D721Med (cell line): ENCODE measurements at regions not wholly inside any gene's neighbourhood (a gene's known extent, or its start where the extent isn't known, plus 50 kb on each side); places are given as distances from the start of the nearest gene placed in this dataset.

Experiments
- DNase-seq: peaks from one replicate; pipeline ENCODE4 v3.0.0; 2011; ENCODE audit warnings: low spot score; ENCODE audit not compliant: insufficient read length
- FAIRE-seq: peaks from 2 replicates; lab custom pipeline; 2011; peaks lifted over from hg19 to GRCh38; lab: Jason Lieb, UNC
- TF ChIP-seq, protein P1 (sequence below): IDR thresholded peaks from 2 replicates; pipeline ENCODE4 v1.5.1; 2012; ENCODE audit warnings: mild to moderate bottlenecking, control low read depth; ENCODE audit not compliant: insufficient read depth; ENCODE audit errors: missing control alignments

DNA sequence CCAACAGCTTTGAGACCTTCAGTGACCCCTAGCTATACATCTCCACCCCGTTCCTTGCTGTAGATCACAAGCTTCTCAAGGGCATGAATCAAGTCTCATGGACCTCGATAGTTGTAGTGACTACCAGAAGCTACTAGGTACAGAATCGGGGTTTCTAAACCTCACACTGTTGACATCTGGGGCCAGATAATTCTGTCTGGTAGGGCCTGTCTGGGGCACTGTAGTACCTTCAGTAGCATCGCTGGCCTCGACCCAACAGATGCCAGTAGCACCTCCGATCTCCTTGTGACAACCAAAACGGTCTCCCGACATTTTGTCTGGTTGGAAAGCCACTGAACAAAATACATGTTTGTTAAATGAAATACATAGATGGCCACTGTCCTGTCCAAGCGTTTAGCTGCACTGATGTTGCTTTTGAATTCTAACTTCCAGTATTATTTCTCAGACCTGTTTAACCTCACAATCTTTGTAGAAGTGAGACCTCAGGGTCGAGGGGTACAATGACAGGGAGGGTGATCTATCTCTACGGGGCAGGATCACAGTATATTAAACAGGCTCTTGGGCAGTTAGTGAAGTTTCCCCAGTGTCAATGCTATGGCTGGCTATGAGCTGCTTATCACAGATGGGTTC, 262.5 kb upstream of the IGF1R start:
- FAIRE-seq, result no peak
- TF ChIP-seq, protein P1, sequence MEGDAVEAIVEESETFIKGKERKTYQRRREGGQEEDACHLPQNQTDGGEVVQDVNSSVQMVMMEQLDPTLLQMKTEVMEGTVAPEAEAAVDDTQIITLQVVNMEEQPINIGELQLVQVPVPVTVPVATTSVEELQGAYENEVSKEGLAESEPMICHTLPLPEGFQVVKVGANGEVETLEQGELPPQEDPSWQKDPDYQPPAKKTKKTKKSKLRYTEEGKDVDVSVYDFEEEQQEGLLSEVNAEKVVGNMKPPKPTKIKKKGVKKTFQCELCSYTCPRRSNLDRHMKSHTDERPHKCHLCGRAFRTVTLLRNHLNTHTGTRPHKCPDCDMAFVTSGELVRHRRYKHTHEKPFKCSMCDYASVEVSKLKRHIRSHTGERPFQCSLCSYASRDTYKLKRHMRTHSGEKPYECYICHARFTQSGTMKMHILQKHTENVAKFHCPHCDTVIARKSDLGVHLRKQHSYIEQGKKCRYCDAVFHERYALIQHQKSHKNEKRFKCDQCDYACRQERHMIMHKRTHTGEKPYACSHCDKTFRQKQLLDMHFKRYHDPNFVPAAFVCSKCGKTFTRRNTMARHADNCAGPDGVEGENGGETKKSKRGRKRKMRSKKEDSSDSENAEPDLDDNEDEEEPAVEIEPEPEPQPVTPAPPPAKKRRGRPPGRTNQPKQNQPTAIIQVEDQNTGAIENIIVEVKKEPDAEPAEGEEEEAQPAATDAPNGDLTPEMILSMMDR, result no peak

DNA sequence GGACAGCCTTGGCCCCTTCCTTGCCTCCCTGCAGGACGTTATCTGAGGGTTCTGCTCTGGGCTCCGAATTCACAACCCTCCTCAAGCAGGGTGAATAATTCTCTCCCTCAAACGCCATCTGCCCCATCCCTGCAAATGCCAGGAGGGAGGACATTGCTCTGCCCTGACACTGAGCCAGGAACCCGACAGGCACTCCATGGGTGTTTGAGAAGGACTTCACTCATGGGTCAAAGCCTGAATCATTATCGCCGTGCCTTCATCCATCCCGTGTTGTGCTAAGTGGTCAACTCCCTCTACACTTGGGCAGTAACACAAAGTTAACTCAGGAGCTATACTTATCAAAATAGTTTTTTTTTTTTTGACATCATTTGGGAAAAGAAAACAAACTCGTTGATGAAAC, 261.8 kb upstream of the IGF1R start:
- DNase-seq (no peak), FAIRE-seq (no peak)
- TF ChIP-seq, protein P1, result no peak

More for the DNA sequence above, 262.5 kb upstream of the IGF1R start:
- no peak for DNase-seq

DNA sequence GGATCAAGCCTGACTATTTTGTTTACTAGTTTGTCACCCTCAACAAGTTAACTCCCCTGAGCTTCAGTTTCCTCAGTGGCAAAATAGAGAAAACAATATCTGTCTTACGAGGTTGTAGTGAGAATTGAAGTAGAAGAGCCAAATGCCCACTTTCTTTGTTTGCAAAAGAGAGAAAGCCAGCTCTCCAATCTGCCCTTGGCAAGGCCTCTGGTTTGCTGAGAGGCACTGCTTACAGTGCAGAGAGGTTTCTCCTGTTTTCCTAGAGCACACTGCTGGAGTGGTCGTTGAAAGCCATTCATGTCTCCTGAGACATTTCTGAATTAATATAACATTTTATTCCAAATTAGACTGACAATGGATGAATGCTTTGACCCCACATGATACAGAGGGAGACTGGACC, 260.5 kb upstream of the IGF1R start:
- DNase-seq (no peak), FAIRE-seq (no peak)
- TF ChIP-seq, protein P1, result no peak

DNA sequence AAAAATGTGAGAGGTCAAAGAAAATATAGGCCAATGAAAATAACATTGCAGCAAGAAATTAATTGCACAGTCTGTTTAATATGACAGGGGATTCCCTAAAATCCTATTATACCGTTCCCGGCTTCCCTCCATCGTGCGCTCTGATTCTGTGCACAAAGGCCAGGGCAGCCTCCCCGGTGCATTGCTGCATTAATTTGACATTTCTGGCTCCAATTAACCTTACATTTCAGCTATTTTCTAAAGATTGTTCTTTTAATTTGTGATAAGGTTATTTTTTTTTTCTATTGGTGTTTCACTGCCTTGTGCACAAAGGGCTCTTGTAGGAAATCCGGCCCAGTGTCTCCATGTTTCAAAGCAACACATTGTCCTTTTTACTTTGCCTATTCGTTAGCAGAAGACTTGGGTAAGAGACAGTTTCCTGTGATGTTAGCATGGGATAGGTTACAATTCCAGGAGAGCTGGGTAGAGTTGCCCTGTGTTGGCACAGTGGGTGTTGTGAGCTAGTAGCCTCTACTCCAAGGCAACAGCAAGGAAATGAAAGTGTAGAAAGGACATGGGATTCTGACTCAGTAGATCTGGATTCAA, 257.3 kb upstream of the IGF1R start:
- no peak for FAIRE-seq
- DNase-seq, result no peak
- TF ChIP-seq, protein P1, result no peak

DNA sequence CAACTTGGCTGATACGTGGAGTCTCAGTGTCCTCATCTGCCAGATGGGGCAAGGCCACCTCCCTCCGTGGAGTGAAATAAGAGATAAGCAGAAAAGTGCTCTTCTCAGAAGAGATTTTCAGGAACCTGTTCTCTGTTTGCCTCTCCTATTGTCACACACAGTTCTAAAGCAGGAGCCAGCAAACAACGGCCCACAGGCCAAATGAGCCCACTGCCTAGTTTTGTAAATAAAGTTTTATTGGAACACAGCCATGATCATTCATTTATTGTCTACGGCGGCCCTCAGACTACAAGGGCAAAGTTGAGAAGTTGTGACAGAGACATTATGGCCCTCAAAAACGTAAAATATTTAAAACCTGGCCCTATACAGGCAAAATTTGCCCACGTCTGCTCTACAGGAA, 256.8 kb upstream of the IGF1R start:
- no peak for FAIRE-seq
- TF ChIP-seq, protein P1, result no peak

DNA sequence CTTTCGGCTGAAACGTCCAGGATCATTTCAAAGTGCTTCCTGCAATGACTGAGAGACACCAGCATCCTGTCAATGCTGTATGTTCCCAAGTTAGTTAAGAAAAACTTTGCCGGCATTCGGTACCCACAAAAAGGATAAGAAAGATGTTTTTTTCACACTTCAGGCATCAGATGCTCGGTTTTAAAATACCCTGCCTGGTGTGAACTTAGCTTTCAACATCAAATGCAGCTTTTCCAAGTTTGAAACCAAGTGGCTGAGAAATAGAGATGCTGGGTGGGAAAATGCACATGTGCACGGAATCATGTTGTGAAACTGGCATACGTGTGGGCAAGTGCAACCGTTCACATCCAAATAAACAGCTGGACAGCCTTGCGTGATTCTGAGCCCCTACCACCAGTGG, 254.9 kb upstream of the IGF1R start:
- DNase-seq (no peak), FAIRE-seq (no peak)
- TF ChIP-seq, protein P1, result no peak

More for the DNA sequence above, 256.8 kb upstream of the IGF1R start:
- no peak for DNase-seq

DNA sequence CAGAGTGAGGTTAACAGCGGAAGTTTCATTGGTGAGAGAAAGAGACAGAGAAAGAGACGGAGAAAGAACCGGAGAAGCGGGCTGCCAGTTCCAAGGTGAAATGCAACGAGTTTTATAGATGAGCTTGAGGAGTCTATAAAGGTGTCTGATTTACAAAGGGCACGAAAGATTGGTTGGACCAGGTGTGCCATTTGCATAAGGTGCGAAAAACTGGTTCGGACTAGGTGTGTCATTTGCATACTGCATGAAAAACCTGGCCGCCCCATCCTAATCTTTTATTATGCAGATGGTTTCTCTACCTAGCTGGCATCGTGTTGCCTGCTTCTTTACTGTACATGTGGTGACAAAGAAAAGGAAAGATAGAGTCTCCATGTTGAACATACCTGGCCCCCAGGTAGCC, 253.8 kb upstream of the IGF1R start:
- no peak for DNase-seq
- FAIRE-seq, result no peak
- TF ChIP-seq, protein P1, result no peak
